Liver (tissue), 2 donors: ENCODE measurements at regions not wholly inside any gene's neighbourhood (a gene's known extent, or its start where the extent isn't known, plus 50 kb on each side); places are given as distances from the start of the nearest gene placed in this dataset.

Experiments
- CTCF ChIP-seq: fragments of 150-350 bp; IDR thresholded peaks from 2 replicates; pipeline ENCODE4 v1.5.1; 2017; ENCODE audit warnings: improper control_type of control experiment, low read depth, low read length; ENCODE audit not compliant: missing input control
- MAX ChIP-seq: IDR thresholded peaks from 2 replicates; pipeline ENCODE4 v1.6.1; 2016; ENCODE audit warnings: antibody characterized with exemption
- donor health status: healthy.

DNA sequence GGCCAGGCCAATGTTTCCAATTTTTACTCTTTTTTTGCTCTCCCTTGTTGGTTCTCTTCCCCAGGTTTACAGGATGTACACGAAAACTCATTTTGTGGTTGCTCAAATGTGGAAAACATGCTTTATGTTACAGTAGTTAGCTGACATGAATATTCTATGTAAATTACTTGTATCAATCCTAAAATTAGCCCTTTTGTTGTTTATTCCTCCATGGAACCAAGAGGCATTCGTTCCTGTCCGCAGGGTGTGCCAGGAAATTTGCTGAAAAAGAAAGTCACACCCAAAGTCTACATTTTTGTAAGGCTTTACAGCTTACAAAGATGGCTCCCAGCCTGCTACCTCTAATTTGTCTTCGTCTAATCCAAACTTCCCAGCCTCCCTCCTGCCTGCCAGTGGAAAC, 652.3 kb downstream of the ETS1 start:
- TF ChIP-seq MAX (no peak), CTCF (no peak)
